Loucy (cell line): ENCODE measurements at regions not wholly inside any gene's neighbourhood (a gene's known extent, or its start where the extent isn't known, plus 50 kb on each side); places are given as distances from the start of the nearest gene placed in this dataset.

Experiments used
- H2AFZ ChIP-seq: fragments of 200-600 bp; sonication (generic); 2 replicates; pipeline ENCODE4 v1.6.0; 2016; ENCODE audit warnings: antibody characterized with exemption, mild to moderate bottlenecking, low read length, moderate library complexity
- H3F3A ChIP-seq: fragments of 200-600 bp; 2 replicates; pipeline ENCODE4 v1.6.0; 2016; ENCODE audit warnings: antibody characterized with exemption, low read depth, mild to moderate bottlenecking
- H3K27me3 ChIP-seq: fragments of 200-600 bp; sonication (generic); 2 replicates; pipeline ENCODE4 v1.6.1; 2014; ENCODE audit warnings: low read length, mild to moderate bottlenecking; ENCODE audit not compliant: insufficient read depth, poor library complexity, severe bottlenecking
- H3K36me3 ChIP-seq: fragments of 200-600 bp; sonication (generic); 2 replicates; pipeline ENCODE4 v1.6.1; 2016; ENCODE audit warnings: low read length; ENCODE audit not compliant: insufficient read depth
- H3K4me1 ChIP-seq: fragments of 200-600 bp; sonication (generic); 2 replicates; pipeline ENCODE4 v1.5.1; 2014; ENCODE audit warnings: low read length, mild to moderate bottlenecking; ENCODE audit not compliant: insufficient read depth, poor library complexity, severe bottlenecking
- H3K4me2 ChIP-seq: fragments of 200-600 bp; sonication (generic); 2 replicates; pipeline ENCODE4 v1.6.0; 2014; ENCODE audit warnings: antibody characterized with exemption, low read length, low read depth, mild to moderate bottlenecking; ENCODE audit not compliant: poor library complexity, severe bottlenecking
- H3K4me3 ChIP-seq: fragments of 200-600 bp; sonication (generic); 2 replicates; pipeline ENCODE4 v1.5.1; 2014; ENCODE audit warnings: low read length, mild to moderate bottlenecking, mixed read lengths; ENCODE audit not compliant: poor library complexity, severe bottlenecking
- H3K79me2 ChIP-seq: fragments of 200-600 bp; sonication (generic); 2 replicates; pipeline ENCODE4 v1.6.1; 2014; ENCODE audit warnings: low read length; ENCODE audit not compliant: insufficient read depth
- H3K9ac ChIP-seq: fragments of 200-600 bp; sonication (generic); 2 replicates; pipeline ENCODE4 v1.6.0; 2014; ENCODE audit warnings: mild to moderate bottlenecking, low read depth, low read length, moderate library complexity; ENCODE audit not compliant: poor library complexity, severe bottlenecking
- H3K9me2 ChIP-seq: fragments of 200-600 bp; sonication (generic); replicated peaks from 2 replicates; pipeline ENCODE4 v1.6.1; 2016; ENCODE audit warnings: low read depth, low read length, mixed read lengths
- H3K9me3 ChIP-seq: fragments of 200-600 bp; sonication (generic); 2 replicates; pipeline ENCODE4 v1.6.1; 2014; ENCODE audit warnings: mild to moderate bottlenecking, antibody characterized with exemption, low read length, low read depth; ENCODE audit not compliant: insufficient read depth
- H4K20me1 ChIP-seq: fragments of 200-600 bp; sonication (generic); 2 replicates; pipeline ENCODE4 v1.6.0; 2014; ENCODE audit warnings: antibody characterized with exemption, low read length, mild to moderate bottlenecking; ENCODE audit not compliant: insufficient read depth, poor library complexity, severe bottlenecking
- EZH2phosphoT487 ChIP-seq: fragments of 200-600 bp; IDR thresholded peaks from 2 replicates; pipeline ENCODE4 v1.6.1; 2018; ENCODE audit warnings: antibody characterized with exemption, mild to moderate bottlenecking, moderate library complexity, borderline replicate concordance
- TF ChIP-seq, protein P1 (sequence below): fragments of 200-600 bp; sonication (generic); conservative IDR thresholded peaks from 2 replicates; pipeline ENCODE4 v1.5.1; 2014; ENCODE audit warnings: mild to moderate bottlenecking, antibody characterized with exemption, low read length

DNA sequence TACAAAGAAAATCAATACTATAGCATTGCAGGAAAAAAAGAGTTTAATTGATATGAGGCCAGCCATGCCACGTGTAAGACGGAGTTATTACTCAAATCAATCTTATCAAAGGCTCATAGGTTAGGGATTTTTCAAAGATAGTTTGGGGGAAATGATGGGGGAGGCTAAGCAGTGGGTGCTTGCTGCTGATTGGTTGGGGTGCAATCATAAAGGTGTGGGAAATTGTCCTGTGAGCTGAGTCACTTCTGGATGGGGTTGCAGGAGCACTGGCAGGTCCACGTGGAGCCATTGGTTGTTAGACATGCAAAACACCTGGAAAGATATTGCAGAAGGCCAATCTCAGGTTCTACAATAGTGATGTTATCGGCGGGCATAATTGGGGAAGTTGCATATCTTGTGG is 319.2 kb upstream of the COBL start:
- Histone ChIP-seq H4K20me1 (no peaks in the 10 kb centered on the region), H3K9me2 (no peaks in the 10 kb centered on the region), H2AFZ (no peak overlapping the region), H3F3A (no peaks in the 10 kb centered on the region), H3K27me3 (no peaks in the 10 kb centered on the region), H3K4me2 (no peak overlapping the region), H3K4me3 (no peak overlapping the region), H3K9me3 (peaks cover 5% of the 10 kb centered on the region; the same call in 1 of the 2 replicates), H3K4me1 (no peaks in the 10 kb centered on the region), H3K9ac (no peak overlapping the region), H3K79me2 (no peaks in the 10 kb centered on the region), H3K36me3 (no peaks in the 10 kb centered on the region)
- TF ChIP-seq EZH2phosphoT487: no peak
- TF ChIP-seq, protein P1, sequence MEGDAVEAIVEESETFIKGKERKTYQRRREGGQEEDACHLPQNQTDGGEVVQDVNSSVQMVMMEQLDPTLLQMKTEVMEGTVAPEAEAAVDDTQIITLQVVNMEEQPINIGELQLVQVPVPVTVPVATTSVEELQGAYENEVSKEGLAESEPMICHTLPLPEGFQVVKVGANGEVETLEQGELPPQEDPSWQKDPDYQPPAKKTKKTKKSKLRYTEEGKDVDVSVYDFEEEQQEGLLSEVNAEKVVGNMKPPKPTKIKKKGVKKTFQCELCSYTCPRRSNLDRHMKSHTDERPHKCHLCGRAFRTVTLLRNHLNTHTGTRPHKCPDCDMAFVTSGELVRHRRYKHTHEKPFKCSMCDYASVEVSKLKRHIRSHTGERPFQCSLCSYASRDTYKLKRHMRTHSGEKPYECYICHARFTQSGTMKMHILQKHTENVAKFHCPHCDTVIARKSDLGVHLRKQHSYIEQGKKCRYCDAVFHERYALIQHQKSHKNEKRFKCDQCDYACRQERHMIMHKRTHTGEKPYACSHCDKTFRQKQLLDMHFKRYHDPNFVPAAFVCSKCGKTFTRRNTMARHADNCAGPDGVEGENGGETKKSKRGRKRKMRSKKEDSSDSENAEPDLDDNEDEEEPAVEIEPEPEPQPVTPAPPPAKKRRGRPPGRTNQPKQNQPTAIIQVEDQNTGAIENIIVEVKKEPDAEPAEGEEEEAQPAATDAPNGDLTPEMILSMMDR: no peak

DNA sequence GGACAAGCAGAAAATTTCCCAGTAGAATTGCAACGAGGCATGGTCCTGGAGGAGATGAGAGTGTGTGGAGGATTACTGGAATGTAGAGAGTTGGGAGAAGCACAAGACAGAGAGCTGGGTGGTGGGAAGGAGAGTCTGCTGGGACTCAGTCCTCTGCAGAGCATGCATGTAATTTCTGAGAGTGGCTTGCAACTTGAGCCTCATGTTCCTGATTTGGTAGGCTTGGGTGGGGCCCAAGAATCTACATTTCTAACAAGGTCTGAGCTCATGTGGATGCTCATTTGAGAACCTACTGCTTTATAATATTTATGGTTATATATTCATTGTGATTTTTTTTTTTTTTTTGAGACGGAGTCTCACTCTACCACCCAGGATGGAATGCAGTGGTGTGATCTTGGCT is 317.9 kb upstream of the COBL start:
- Histone ChIP-seq H3K4me2 (no peak overlapping the region), H3K27me3 (no peaks in the 10 kb centered on the region), H3K79me2 (no peaks in the 10 kb centered on the region), H3K4me1 (no peaks in the 10 kb centered on the region), H4K20me1 (no peaks in the 10 kb centered on the region), H3F3A (no peaks in the 10 kb centered on the region), H3K9me3 (peaks cover 5% of the 10 kb centered on the region; the same call in 1 of the 2 replicates), H3K9me2 (no peaks in the 10 kb centered on the region), H3K4me3 (no peak overlapping the region), H2AFZ (no peak overlapping the region), H3K9ac (no peak overlapping the region), H3K36me3 (no peaks in the 10 kb centered on the region)
- TF ChIP-seq, protein P1: no peak
- no peak for TF ChIP-seq EZH2phosphoT487

DNA sequence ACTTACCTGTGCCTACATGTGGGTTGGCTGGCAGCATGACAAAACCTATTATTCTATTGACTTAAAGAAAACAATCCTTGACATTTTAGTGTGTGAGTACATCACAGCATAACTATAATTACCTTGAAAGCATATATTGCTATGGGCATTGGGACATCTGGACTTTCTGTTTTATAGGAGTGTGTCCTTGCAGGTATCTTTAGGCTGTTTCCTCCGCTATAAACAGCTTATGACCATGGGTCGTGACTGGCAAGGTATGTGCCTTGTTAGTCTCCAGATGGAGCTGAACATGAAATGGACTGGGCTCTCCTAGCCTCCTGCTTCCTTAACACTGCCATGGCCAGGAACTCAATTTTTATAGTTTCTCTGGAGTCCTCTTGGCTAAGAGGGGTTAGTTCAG is 317.4 kb upstream of the COBL start:
- TF ChIP-seq, protein P1: no peak
- no peak for TF ChIP-seq EZH2phosphoT487

More for the DNA sequence above, 317.4 kb upstream of the COBL start:
- no peak overlapping the region for H3K9ac ChIP-seq
- peaks cover 3% of the 10 kb centered on the region; the same call in 1 of the 2 replicates for H3K9me3 ChIP-seq
- H2AFZ ChIP-seq: no peak overlapping the region
- H3K36me3 ChIP-seq: no peaks in the 10 kb centered on the region
- H4K20me1 ChIP-seq: no peaks in the 10 kb centered on the region
- no peaks in the 10 kb centered on the region for H3K27me3 ChIP-seq
- H3K4me1 ChIP-seq: no peaks in the 10 kb centered on the region
- no peaks in the 10 kb centered on the region for H3F3A ChIP-seq
- H3K4me2 ChIP-seq: no peak overlapping the region
- H3K9me2 ChIP-seq: no peaks in the 10 kb centered on the region
- H3K4me3 ChIP-seq: no peak overlapping the region
- H3K79me2 ChIP-seq: no peaks in the 10 kb centered on the region
